G401 (cell line): ENCODE measurements at regions not wholly inside any gene's neighbourhood (a gene's known extent, or its start where the extent isn't known, plus 50 kb on each side); places are given as distances from the start of the nearest gene placed in this dataset.
A peak's percentile ranks its signal among the peaks of the same experiment; 100 is the strongest.
"Not testable (repeated sequence)": the region's sequence is repeated elsewhere in the genome, so short reads cannot be mapped to it uniquely, and the experiment has no call there.

Experiments
- DNase-seq: peaks from one replicate; pipeline ENCODE4 v3.0.0-alpha.2; 2015; ENCODE audit warnings: low spot score
- in situ Hi-C: cut with HindIII; loops from 2 replicates; pipeline ENCODE4 v1.10.0; 2016; ENCODE audit warnings: low sequenced_read_pairs, mixed read lengths

DNA sequence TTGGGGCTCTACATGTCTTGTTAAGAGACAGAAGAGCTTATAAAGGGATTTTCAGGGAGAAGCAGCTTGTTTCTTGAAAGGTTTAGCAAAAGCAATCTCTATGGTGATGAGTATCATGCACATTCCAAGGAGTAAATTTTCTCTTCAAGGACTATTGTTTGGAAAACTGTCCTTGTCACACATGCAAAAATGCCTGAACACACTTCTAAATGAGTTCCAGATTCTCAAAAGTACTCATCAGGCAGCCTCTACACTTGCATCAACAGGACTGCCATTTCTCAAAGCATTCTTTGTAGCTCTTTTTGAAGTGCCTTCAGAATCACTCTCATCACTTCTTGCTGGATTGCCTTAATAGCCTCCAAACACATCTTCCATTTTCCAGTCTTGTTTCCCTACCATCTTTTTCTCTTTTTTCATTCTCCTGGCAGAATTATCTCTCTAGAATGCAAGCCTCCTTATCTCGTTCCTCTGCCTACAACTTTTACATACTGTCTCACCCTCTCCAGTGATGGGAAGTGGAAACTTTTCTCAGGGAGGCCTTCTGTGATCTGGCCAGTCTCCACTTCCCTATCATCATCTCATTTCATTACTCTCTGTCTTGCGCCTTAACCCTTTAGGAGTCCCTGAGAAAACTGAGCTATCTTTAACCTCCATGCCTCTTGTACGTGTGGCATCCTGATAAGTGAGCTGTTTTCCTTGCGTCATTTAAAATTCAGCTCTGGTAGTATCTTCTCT lies 631.5 kb upstream of the TLE4 start:
- no peak for DNase-seq
- in situ Hi-C loops, result no loop called here

DNA sequence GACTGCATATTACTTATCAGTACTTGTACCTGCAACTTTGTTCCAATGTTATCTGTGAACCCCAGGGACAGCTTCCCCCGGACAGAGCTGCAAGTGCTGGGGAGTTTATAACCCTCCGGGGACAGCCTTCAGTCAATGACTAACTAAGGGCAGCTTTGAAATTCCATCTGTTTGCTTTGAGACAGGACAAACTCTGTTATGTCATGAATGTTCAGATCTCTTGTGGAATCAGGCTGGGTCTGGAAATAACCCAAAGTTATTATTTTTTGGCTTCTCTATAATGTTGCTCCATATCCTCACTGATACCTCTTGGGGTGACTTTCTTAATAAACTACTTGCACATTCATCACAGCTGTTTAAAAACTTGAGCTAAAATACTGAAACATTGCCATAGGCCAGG lies 617.5 kb upstream of the TLE4 start:
- in situ Hi-C loops, result no loop called here
- DNase-seq, result no peak

DNA sequence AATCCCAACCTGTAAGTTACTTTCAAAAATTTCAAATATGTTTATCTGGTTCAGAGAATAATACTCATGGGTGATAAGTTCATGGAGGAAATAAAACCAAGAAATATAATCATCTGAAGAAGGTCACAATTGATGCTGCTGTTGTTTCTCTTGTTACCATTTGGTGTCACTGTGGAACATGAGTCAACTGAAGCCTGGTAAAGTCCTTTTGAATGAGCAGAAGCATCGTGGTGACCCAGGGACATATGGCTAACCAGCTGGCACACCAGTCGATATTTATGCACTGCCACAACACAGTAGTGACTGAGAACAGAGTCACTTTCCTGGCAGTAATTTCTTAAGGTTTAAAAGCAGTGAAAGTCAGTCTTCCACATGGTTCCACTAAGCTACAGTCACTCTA lies 612.9 kb upstream of the TLE4 start:
- in situ Hi-C loops, result no loop called here
- no peak for DNase-seq

DNA sequence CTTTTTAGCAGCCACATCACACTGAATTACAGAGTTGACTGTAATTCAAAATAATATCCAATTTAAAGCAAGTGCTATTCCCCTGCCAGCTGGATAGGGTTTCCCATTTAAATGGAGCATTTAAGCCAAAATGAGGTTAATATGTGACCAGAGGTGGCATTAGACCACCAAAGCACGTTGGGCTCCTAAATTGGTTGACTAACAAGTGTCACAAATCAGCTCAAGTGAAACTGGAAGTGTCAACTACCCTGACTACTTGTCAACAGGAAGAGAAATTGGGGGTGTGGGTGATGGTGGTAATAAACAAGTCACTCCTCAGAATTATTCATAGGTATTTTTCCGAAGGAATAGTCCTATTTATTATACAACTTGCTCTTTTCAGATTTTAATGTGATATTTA lies 609.6 kb upstream of the TLE4 start:
- DNase-seq, result no peak
- in situ Hi-C loops, result no loop called here

DNA sequence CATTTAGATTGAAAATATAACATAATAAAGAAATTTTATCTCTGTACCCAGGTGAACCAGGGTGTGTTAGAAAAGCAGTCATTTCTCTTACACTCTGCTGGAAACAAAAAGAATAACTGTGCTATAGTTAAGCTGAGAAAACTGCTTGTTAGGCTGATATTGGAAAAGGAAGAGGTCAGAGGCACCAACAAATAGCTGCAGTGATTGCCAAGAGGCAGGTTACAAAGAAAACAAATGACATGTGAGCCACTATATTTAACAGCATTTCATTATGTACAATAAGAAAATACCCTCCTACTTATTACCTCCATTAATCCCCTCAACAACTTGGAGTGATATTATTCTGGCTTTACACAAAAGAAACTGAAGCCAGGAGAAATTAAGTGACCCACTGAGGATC lies 607.9 kb upstream of the TLE4 start:
- in situ Hi-C loops, result no loop called here
- peak; percentile 39 for DNase-seq

DNA sequence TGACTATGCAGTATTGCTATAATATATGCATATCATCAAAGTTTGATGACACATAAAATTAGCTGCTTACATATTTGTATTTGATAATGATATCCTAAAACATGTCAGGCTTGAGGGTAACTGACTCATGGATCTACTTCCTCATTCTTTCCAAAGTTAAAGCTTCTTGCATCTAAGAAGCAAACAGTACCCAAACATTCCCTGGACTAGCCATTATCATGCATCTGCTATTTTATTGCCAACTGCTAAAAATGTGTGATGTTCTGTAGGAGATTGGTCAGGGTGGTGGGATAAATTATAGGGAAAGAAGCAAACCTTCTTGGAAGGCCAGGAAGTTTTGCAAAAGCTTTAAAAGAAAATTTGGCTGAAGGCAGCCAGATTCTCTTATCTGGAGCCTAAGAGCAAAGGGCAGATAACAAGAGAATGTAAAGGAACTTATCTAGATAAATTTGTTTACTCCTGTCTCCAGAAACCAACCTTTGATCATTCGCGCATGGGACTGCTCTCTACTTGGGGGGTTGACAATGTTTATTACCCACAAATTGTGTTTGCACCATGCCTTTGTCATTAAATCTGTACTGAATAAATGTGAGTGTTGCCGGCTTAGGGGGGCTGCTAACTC lies 604.1 kb upstream of the TLE4 start:
- no peak for DNase-seq
- in situ Hi-C loops, result no loop called here

DNA sequence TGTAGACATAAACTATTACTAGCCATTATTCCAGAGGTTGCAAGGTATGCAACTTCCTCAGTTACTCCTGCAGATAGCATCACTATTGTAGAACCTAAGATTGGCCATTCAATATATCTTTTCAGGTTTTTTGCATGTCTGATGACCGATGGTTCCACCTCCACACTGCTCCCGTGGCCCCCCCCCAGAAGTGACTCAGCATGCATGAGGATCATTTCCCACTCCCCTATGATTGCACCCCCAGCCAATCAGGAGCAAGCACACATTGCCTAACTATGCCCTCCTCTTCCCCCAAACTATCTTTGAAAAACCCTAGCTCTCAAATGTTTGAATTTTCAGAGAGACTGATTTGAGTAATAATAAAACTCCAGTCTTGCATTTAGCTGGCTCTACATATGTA lies 601.4 kb upstream of the TLE4 start:
- in situ Hi-C loops, result no loop called here
- DNase-seq, result no peak

DNA sequence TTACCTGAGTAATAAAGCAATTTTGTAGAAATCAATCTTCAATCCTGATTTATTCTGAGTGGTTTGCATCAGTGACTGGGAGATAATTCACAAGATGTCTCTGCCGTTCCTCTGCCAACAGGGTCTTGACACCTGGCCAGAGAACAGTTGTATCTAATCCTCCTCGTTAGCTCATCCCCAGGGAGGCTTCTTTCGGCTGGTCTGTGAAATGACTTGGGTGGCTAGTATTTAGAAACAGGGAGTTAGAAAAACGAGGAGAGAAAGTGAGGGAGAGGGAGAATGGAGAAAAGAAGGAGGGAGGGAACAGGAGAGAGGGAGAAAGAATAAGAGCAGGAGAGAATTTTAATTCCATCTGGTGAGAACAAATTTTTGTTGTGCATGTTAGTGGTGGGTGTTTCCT lies 600.2 kb upstream of the TLE4 start:
- no peak for DNase-seq
- in situ Hi-C loops, result no loop called here

DNA sequence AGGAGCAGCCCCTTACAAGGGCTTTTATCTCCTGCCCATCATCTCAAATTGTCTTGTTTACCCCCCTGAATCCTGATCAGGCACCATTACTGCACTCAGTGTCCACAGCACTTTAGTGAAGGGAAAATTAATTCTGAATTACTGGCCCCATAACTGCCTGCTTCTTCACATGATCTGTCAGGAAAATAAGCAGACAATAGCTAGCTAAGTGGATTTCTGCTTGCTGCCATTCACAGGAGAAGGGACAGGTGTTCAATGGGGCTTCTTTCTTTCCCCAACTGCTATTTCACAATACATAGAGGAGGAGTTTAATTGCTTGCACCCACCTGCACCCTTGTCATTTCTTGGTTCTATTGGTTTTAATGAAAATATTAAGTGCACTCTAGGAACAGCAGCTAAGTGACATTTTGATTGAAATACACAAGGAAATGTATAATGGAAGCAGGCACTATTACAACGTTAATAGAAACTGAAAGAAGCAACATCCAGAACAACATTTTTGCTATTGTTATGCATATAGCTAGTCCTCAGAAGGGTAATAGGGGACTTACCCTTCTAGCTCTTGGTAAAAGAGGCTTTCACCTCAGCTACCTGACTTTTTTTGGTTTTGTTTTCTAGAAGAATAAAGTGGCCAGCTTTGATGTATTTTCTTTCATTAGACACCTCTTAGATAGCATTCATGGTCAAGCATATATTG lies 599.3 kb upstream of the TLE4 start:
- in situ Hi-C loops, result no loop called here
- no peak for DNase-seq

DNA sequence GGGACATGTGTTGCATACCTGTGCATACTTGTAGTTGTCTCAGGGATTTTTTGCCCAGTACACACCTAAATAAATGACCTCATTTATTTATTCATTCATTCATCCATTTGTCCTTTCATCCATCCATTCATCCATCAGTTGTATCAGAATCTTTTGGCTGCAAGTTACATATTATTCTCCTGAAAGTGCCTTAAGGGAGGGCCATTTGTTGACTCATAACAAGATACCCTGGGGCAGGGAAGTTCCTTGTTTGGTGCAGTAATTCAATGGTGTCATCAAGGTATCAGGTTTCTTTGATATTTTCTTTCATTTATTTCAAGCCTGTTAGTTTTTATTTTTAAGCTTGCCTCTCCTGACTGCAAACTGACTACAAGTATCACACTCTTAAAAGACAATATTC lies 597.9 kb upstream of the TLE4 start:
- in situ Hi-C loops, result no loop called here
- no peak for DNase-seq

DNA sequence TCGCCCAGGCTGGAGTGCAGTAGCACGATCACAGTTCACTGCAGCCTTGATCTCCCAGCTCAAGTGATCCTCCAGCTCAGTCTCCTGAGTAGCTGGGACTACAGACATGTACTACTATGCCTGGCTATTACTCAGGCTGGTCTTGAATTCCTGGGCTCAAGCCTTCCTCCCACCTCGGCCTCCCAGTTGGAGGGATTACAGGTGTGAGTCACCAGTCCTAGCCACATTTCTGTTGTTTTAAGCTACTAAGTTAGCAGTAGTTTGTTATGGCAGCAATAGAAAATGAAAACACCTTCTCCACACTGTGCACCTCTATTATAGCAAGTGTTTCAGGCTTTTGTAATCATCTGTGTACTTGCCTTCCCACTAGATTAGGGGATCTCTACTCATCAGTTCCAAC lies 588.9 kb upstream of the TLE4 start:
- in situ Hi-C loops, result no loop called here
- DNase-seq, result no peak

DNA sequence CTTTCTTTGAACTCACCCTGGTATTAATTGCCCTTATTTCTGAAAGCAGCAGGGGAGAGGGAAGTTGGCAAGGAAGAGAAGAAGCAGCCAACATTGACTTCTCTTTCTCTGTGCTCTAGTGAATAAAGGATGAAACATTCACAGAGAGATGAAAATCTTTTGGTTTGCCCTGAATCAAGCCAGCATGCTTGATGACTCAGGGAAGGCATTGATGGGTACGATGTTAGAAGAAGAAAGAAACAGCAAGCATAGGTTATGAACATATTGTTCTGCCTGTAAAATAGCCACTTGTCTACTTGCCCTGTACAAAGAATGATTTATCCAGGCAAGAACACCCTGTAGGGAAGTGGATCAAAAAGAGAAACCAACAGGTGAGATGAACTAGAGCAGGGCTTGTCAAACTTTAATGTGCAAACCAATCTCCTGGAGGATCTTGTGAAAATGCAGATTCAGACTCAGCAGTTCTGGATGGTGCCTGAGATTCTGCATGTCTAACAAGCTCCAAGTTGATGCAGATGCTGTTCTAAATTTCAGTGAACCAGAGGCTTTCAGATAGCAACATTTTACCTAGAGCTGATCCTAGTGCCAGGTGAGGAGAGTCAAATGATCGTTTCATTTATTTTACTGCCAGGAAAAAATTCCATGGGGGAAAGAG lies 586.6 kb upstream of the TLE4 start:
- DNase-seq, result peak; percentile 28
- in situ Hi-C loops, result no loop called here

DNA sequence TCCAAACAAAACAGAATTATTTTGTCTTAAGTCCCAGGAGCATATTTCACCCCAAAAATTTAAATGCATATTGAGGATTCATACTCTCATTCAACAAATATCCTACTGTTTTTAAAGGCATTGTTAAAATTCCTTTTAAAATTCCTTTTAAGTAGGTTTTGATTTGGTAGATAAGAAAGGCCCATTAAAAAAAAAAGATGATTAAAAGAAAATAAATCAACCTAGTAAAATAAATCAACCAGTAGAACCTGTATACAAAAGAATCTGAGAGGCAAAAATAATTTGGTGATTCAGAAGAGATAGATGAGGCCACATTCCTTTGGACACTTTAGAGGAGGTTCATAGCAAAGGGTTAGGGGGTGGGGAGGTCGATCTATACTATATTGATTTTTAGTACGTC lies 585.3 kb upstream of the TLE4 start:
- DNase-seq, result peak; percentile 45
- in situ Hi-C loops, result no loop called here

DNA sequence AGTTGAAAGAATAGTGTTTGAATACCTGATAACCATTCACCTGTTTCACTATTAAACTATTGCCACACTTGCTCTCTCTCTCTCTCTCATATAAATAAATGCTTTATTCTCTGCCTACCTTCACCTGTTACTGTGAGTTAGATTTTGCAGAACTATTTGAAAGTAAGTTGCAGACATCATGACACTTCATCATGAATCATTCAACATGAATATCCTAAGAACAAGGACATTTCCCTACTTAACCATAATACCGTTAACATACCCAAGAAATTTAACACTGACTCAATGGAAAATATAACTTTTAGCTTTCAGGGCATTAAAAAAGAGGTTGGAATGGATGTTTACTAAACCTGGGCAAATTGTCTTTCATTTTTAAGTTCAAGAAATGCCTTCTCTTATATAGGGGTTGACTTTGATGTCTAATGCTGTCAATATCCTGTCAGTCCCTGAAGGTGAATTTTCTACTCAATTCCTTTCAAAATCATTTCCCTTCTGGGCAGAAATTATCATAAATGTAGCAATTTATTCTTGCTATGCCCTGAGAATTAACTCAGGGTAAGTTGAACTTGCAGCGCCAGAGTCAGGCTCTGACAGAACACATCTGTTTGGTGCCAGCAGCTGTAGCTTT lies 582.6 kb upstream of the TLE4 start:
- in situ Hi-C loops, result no loop called here
- no peak for DNase-seq

DNA sequence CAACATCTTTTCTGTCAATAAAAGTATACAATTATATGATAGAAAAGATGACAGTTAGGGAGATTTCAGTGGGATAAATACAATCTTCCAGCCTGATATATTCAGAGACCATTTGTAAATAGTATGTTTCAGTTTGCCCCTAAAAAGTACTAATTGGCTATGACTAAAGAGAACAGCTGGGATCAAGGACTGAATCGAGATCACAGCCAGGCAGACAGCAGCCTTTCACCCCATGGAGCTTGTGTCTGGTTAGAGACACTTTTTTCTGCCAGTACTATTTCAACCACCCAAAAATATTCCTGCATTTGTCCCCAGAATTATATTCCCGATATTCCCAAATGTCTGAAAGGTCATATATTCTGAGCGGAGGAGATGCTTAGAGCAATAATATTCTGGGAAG lies 577.3 kb upstream of the TLE4 start:
- in situ Hi-C loops, result no loop called here
- no peak for DNase-seq

DNA sequence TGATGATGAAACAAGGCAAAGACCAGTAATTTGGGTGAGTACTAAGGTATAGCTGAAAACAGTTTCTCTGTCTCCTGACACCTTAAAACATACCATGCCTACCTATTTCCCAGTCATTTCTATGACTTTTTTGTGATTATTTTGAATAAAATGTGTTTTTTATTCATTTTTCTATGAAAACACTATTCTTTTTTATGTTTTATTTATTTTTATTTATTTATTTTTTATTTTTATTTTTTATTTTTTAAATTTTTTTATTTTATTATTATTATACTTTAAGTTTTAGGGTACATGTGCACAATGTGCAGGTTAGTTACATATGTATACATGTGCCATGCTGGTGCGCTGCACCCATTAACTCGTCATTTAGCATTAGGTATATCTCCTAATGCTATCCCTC lies 576.8 kb upstream of the TLE4 start:
- in situ Hi-C loops, DNase-seq: not testable (repeated sequence)

DNA sequence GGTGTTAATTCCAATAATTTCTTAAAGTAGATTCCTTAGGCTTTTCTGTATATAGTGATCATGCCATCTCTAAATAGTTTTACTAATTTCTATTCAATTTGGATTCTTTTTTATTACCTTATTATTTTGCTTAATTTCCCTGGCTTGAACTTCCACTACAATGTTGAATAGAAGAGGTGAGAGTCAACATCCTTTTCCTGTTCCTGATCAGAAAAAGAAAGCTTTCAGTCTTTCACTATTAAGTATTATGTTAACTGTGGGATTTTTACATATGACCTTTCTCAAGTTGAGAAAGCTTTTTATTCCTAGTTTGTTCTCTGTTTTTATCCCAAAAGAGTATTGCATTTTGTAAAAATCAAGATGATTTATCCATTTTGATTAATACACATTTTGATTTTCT lies 574.5 kb upstream of the TLE4 start:
- no peak for DNase-seq
- in situ Hi-C loops, result no loop called here

DNA sequence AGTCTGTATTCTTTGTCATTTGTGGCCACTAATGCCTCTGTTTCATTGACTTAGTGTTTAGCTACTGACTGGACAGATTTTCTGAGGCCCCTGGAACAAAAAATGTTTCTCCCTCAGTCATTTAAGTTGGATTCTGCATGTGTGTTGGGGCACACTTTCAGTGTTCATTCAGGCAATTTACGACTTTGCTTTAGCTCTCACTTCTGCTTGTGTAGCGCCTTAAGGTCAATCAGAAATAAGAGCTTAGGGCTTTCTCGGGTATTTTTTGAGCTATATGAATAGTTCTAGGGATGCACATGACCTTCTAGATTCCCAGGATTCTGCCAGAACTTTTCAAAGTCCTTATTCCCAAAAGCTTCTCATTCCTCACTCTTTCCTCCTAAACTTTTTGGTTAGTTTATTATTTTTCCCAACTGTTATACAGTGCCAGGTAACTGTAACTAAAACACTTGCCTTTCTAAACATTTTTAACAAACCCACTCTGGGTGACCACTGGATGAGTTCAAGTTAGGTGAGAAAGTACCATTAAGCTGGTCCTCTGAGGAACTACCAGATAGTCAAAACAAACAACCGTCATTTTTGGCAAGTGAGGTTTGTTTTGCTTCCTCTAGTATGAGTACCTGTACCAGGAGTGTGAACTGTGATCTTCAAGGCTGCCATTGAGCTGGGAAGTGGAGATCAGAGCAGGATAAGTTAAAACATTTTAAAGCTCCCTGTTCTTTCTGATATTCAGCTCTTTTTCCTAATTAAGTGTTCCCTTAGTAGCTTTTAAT lies 571.3 kb upstream of the TLE4 start:
- DNase-seq, result no peak
- in situ Hi-C loops, result no loop called here

DNA sequence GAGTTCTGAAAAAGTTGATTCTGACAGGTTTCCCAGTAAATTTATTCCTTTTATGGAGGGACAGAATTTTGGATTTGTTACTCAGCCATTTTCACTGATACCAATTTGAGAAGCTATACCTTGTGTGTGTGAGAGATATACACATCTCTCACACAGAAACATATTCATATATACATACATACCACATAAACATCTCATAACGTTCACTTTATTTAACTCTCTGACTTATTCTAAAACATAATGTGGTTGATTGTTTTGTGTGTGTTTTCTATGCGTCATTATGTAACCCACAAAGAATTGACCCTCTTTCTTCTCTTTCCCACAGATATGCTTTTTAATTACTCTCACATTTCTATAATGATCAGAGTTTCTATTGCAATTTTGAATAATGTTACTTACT lies 570.8 kb upstream of the TLE4 start:
- in situ Hi-C loops, result no loop called here
- DNase-seq, result no peak
